ENCODE measurements at regions not wholly inside any gene's neighbourhood (a gene's known extent, or its start where the extent isn't known, plus 50 kb on each side); places are given as distances from the start of the nearest gene placed in this dataset.

DNA sequence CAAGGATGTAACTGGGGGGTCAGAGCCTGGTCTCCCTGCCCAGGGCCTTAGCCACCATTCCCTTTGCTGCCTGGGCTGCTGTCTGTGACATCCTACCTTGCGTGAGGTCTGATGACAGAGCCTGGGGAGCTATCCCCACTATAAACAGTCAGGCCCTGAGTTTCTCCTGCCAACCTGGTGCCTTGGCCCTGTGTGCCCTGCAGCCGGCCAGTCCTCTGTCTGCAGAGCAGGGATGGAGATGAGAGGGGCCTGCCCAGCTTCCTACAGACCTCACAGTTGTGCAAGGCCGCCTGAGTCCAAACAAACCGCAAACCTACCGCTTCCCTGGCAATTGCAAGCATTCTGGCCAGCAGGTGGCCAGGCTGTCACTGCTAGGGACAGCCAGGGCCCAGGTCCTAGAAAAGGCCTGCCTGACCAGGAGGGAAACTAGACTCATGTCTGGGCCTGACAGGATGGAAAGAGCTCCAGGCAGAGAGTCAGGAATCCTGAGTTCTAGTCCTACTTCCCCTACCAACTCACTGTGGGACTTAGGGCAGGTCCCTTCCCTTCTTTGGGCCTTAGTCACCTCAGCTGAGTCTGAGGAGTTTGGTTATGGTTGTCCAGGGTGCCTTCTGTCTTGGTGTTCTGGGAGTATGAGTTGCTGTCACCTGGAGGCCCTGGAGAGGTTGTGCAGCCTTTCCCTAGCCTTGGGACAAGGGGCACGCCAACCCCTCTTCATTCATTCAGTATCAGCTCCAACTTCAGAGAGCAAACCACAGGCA lies 86.2 kb downstream of the VEGFA start (continued):
- TF ChIP-seq, protein P1, sequence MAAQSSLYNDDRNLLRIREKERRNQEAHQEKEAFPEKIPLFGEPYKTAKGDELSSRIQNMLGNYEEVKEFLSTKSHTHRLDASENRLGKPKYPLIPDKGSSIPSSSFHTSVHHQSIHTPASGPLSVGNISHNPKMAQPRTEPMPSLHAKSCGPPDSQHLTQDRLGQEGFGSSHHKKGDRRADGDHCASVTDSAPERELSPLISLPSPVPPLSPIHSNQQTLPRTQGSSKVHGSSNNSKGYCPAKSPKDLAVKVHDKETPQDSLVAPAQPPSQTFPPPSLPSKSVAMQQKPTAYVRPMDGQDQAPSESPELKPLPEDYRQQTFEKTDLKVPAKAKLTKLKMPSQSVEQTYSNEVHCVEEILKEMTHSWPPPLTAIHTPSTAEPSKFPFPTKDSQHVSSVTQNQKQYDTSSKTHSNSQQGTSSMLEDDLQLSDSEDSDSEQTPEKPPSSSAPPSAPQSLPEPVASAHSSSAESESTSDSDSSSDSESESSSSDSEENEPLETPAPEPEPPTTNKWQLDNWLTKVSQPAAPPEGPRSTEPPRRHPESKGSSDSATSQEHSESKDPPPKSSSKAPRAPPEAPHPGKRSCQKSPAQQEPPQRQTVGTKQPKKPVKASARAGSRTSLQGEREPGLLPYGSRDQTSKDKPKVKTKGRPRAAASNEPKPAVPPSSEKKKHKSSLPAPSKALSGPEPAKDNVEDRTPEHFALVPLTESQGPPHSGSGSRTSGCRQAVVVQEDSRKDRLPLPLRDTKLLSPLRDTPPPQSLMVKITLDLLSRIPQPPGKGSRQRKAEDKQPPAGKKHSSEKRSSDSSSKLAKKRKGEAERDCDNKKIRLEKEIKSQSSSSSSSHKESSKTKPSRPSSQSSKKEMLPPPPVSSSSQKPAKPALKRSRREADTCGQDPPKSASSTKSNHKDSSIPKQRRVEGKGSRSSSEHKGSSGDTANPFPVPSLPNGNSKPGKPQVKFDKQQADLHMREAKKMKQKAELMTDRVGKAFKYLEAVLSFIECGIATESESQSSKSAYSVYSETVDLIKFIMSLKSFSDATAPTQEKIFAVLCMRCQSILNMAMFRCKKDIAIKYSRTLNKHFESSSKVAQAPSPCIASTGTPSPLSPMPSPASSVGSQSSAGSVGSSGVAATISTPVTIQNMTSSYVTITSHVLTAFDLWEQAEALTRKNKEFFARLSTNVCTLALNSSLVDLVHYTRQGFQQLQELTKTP (IDR thresholded peaks at IDR 0.05; ENCODE audit: low read depth in 1 of 2, partially characterized antibody in 2 of 2) = peak in 1 of 2 experiments; percentile 40
- TF ChIP-seq, protein P2, sequence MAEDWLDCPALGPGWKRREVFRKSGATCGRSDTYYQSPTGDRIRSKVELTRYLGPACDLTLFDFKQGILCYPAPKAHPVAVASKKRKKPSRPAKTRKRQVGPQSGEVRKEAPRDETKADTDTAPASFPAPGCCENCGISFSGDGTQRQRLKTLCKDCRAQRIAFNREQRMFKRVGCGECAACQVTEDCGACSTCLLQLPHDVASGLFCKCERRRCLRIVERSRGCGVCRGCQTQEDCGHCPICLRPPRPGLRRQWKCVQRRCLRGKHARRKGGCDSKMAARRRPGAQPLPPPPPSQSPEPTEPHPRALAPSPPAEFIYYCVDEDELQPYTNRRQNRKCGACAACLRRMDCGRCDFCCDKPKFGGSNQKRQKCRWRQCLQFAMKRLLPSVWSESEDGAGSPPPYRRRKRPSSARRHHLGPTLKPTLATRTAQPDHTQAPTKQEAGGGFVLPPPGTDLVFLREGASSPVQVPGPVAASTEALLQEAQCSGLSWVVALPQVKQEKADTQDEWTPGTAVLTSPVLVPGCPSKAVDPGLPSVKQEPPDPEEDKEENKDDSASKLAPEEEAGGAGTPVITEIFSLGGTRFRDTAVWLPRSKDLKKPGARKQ (CRISPR knock-in tag; IDR thresholded peaks at IDR 0.05) = no peak
- TF ChIP-seq, protein P3, sequence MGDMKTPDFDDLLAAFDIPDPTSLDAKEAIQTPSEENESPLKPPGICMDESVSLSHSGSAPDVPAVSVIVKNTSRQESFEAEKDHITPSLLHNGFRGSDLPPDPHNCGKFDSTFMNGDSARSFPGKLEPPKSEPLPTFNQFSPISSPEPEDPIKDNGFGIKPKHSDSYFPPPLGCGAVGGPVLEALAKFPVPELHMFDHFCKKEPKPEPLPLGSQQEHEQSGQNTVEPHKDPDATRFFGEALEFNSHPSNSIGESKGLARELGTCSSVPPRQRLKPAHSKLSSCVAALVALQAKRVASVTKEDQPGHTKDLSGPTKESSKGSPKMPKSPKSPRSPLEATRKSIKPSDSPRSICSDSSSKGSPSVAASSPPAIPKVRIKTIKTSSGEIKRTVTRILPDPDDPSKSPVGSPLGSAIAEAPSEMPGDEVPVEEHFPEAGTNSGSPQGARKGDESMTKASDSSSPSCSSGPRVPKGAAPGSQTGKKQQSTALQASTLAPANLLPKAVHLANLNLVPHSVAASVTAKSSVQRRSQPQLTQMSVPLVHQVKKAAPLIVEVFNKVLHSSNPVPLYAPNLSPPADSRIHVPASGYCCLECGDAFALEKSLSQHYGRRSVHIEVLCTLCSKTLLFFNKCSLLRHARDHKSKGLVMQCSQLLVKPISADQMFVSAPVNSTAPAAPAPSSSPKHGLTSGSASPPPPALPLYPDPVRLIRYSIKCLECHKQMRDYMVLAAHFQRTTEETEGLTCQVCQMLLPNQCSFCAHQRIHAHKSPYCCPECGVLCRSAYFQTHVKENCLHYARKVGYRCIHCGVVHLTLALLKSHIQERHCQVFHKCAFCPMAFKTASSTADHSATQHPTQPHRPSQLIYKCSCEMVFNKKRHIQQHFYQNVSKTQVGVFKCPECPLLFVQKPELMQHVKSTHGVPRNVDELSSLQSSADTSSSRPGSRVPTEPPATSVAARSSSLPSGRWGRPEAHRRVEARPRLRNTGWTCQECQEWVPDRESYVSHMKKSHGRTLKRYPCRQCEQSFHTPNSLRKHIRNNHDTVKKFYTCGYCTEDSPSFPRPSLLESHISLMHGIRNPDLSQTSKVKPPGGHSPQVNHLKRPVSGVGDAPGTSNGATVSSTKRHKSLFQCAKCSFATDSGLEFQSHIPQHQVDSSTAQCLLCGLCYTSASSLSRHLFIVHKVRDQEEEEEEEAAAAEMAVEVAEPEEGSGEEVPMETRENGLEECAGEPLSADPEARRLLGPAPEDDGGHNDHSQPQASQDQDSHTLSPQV (IDR thresholded peaks at IDR 0.05) = peak; percentile 94
- no peak for TF ChIP-seq CBFA2T2 (conservative IDR thresholded peaks at IDR 0.05)
- TF ChIP-seq, protein P4, sequence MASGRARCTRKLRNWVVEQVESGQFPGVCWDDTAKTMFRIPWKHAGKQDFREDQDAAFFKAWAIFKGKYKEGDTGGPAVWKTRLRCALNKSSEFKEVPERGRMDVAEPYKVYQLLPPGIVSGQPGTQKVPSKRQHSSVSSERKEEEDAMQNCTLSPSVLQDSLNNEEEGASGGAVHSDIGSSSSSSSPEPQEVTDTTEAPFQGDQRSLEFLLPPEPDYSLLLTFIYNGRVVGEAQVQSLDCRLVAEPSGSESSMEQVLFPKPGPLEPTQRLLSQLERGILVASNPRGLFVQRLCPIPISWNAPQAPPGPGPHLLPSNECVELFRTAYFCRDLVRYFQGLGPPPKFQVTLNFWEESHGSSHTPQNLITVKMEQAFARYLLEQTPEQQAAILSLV (tag; IDR thresholded peaks at IDR 0.05) = 0 out of 2 replicates have a peak, but pooled peaks have one; percentile 20
- no peak for TF ChIP-seq ZNF143 (CRISPR knock-in tag; IDR thresholded peaks at IDR 0.05)
- no peak for TF ChIP-seq STAT5A (IDR thresholded peaks at IDR 0.05; ENCODE audit: borderline replicate concordance, low read length)
- no peak for TF ChIP-seq DIDO1 (tag; IDR thresholded peaks at IDR 0.05; ENCODE audit: low read depth)
- TF ChIP-seq, protein P5, sequence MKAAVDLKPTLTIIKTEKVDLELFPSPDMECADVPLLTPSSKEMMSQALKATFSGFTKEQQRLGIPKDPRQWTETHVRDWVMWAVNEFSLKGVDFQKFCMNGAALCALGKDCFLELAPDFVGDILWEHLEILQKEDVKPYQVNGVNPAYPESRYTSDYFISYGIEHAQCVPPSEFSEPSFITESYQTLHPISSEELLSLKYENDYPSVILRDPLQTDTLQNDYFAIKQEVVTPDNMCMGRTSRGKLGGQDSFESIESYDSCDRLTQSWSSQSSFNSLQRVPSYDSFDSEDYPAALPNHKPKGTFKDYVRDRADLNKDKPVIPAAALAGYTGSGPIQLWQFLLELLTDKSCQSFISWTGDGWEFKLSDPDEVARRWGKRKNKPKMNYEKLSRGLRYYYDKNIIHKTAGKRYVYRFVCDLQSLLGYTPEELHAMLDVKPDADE (conservative IDR thresholded peaks at IDR 0.05; ENCODE audit: control insufficient read depth, low read depth, low read length) = no peak
- no peak for TF ChIP-seq HNRNPUL1 (IDR thresholded peaks at IDR 0.05; ENCODE audit: low read length)
- no peak for TF ChIP-seq ZNF140 (CRISPR knock-in tag; IDR thresholded peaks at IDR 0.05)
- TF ChIP-seq NEUROD1 (IDR thresholded peaks at IDR 0.05; ENCODE audit: borderline replicate concordance, low read depth, low read length, partially characterized antibody) = peak; percentile 16
- 0 out of 2 replicates have a peak, but pooled peaks have one; percentile 12 for TF ChIP-seq ZNF764 (CRISPR knock-in tag; IDR thresholded peaks at IDR 0.05; ENCODE audit: low read depth)

Data from K562 (cell line).